ENCODE measurements at regions not wholly inside any gene's neighbourhood (a gene's known extent, or its start where the extent isn't known, plus 50 kb on each side); places are given as distances from the start of the nearest gene placed in this dataset.

DNA sequence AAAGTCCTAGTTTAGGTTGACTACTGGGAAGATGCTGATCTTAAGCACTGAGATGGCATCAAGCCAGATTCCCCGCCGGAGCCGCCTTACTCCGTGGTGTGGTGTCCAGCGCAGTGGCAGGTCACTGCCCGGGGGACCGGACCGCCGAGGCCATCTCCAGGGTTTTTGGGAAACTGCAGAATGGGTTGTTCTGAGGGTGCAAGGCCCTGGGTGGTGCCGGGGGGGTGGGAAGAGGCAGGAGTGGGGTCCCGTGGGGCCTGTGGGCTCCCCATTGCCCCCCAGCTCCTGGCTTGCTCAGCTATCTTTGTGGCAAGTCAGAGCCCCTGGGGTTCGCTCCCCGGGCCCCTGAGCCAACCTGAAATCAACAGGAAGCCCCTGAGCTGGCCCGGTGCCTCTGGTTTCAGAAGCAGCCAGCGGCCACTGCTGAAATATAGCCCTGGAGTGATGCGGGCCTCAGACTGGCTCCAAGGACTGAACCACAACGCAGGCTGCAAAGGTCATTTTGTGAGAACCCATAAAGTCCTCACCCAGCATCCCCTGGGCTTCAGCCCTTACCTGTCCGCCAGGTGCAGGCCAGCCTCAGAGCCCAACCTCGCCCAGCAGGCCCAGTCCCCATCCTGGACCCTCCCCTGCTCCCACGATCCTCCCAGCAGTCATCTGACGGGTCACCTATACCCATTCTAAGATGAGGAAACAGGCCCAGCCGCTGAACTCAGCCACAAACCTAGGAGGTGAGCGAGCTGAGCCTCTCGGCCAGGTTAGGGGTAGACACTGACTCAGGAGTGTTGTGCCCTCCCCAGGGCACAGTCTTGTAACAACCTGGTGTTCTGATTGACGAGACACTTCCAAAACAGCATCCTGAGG lies 102.7 kb downstream of the PDGFA start:
- H3K79me2 ChIP-seq = no peaks in the 10 kb centered on the region
- no peak overlapping the region for H3K27ac ChIP-seq
- H3K27me3 ChIP-seq (ENCODE audit: control insufficient read depth, insufficient read depth, low read length) = no peaks in the 10 kb centered on the region
- no peaks in the 10 kb centered on the region for H3K36me3 ChIP-seq (ENCODE audit: control insufficient read depth, insufficient read depth, low read length)
- TF ChIP-seq, protein P1, sequence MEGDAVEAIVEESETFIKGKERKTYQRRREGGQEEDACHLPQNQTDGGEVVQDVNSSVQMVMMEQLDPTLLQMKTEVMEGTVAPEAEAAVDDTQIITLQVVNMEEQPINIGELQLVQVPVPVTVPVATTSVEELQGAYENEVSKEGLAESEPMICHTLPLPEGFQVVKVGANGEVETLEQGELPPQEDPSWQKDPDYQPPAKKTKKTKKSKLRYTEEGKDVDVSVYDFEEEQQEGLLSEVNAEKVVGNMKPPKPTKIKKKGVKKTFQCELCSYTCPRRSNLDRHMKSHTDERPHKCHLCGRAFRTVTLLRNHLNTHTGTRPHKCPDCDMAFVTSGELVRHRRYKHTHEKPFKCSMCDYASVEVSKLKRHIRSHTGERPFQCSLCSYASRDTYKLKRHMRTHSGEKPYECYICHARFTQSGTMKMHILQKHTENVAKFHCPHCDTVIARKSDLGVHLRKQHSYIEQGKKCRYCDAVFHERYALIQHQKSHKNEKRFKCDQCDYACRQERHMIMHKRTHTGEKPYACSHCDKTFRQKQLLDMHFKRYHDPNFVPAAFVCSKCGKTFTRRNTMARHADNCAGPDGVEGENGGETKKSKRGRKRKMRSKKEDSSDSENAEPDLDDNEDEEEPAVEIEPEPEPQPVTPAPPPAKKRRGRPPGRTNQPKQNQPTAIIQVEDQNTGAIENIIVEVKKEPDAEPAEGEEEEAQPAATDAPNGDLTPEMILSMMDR (IDR thresholded peaks at IDR 0.05) = no peak
- no peaks in the 10 kb centered on the region for H3K4me1 ChIP-seq
- no peak overlapping the region for H3K4me2 ChIP-seq (ENCODE audit: low read length)
- no peaks in the 10 kb centered on the region for H3K9me3 ChIP-seq (ENCODE audit: control insufficient read depth, low read length)
- H3K9ac ChIP-seq = no peak overlapping the region
- no peak overlapping the region for H3K4me3 ChIP-seq (ENCODE audit: low read depth, low read length)
- no peak overlapping the region for H2AFZ ChIP-seq

DNA sequence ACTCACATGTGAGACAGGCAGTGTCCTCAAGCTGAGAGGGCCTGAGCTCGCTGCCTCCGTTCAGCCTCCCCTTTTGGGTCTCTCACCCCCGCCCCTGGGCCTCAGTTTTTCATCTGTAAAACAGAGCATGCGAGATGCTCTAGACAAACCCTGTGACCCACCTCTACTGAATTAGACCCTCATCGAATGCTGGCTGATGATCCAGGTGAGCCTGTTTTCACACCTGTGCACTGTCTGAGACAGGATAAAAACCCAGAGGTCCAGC lies 102.1 kb downstream of the PDGFA start:
- Histone ChIP-seq H3K79me2 (no peaks in the 10 kb centered on the region), H3K36me3 (ENCODE audit: control insufficient read depth, insufficient read depth, low read length) (no peaks in the 10 kb centered on the region), H3K27me3 (ENCODE audit: control insufficient read depth, insufficient read depth, low read length) (no peaks in the 10 kb centered on the region), H3K9ac (no peak overlapping the region), H3K4me1 (no peaks in the 10 kb centered on the region), H3K9me3 (ENCODE audit: control insufficient read depth, low read length) (no peaks in the 10 kb centered on the region), H2AFZ (no peak overlapping the region), H3K4me2 (ENCODE audit: low read length) (no peak overlapping the region), H3K27ac (no peak overlapping the region), H3K4me3 (ENCODE audit: low read depth, low read length) (no peak overlapping the region)
- TF ChIP-seq, protein P1 (IDR thresholded peaks at IDR 0.05) = no peak

DNA sequence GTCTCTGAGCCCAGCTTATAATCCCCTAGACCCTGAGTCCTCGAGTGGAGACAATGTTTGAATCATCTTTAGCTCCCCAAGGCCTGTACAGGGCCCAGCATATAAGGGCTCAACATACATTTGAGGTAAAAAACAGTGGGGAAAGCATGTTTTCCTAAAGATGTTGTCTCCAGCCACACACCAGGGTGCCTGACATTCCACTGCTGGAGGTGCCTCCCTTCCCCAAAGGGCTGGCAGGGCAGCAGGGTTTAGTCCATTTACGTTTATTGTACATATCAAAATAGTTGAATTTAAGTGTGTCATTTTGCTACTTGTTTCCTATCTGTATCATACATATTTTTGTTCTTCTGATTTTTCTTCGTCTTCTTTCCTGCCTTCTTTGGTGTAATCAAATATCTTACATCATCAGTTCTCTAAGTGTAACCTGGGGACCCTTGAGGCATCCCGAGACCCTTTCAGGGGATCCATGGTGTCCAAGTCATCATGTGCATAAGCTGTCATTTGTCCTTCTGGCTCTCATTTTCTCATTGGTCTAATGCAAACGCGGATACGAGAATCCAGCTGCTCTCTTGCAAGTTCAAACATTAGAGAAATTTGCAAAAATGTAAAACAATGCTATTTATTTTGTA lies 101.6 kb downstream of the PDGFA start:
- no peaks in the 10 kb centered on the region for H3K79me2 ChIP-seq
- H2AFZ ChIP-seq = no peak overlapping the region
- no peaks in the 10 kb centered on the region for H3K27me3 ChIP-seq (ENCODE audit: control insufficient read depth, insufficient read depth, low read length)
- H3K36me3 ChIP-seq (ENCODE audit: control insufficient read depth, insufficient read depth, low read length) = no peaks in the 10 kb centered on the region
- TF ChIP-seq, protein P1 (IDR thresholded peaks at IDR 0.05) = no peak
- no peak overlapping the region for H3K9ac ChIP-seq
- H3K4me3 ChIP-seq (ENCODE audit: low read depth, low read length) = no peak overlapping the region
- no peaks in the 10 kb centered on the region for H3K9me3 ChIP-seq (ENCODE audit: control insufficient read depth, low read length)
- no peaks in the 10 kb centered on the region for H3K4me1 ChIP-seq
- no peak overlapping the region for H3K4me2 ChIP-seq (ENCODE audit: low read length)
- H3K27ac ChIP-seq = no peak overlapping the region

DNA sequence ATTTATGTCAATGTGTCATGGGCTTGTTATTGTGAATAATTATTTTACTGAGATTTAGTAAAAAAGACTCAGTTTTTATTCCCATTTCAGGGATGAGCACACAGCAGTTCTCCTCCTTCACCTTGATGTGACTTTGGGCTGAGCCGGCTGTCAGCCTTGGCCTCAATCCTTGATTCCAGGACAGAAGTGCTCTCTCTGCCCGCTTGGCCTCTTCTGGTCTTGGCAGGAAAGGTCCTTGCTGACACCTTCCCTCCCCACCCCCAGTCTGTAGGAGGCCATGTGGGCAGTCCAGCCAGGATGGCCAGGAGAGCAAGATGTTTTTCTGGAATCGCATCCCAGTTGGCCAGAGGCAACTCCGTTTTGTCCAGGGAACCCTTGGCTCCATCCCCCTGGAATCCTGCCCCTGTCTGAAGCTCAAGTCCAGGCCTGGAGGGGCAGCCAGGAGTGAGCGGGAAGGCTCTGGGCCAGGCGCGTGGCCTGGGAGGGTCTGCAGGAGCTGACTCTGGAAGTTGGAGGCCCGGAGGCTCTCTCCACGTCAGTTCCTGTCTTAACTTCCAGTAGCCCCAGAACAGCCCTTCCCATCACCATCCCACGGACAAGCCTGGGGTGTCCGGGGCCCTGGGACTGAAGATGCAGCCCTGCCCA lies 100.9 kb downstream of the PDGFA start:
- Histone ChIP-seq H3K4me1 (no peaks in the 10 kb centered on the region), H3K4me2 (ENCODE audit: low read length) (no peak overlapping the region), H3K9me3 (ENCODE audit: control insufficient read depth, low read length) (no peaks in the 10 kb centered on the region), H2AFZ (no peak overlapping the region), H3K27ac (no peak overlapping the region), H3K79me2 (no peaks in the 10 kb centered on the region), H3K27me3 (ENCODE audit: control insufficient read depth, insufficient read depth, low read length) (no peaks in the 10 kb centered on the region), H3K4me3 (ENCODE audit: low read depth, low read length) (no peak overlapping the region), H3K9ac (no peak overlapping the region), H3K36me3 (ENCODE audit: control insufficient read depth, insufficient read depth, low read length) (no peaks in the 10 kb centered on the region)
- TF ChIP-seq, protein P1 (IDR thresholded peaks at IDR 0.05) = no peak

All from parathyroid adenoma (tissue), 2 donors.